NCI-H510A treated with DMSO at 0.1 percent for 48 hours (cell line): ENCODE measurements at regions not wholly inside any gene's neighbourhood (a gene's known extent, or its start where the extent isn't known, plus 50 kb on each side); places are given as distances from the start of the nearest gene placed in this dataset.
"Not testable (repeated sequence)": the region's sequence is repeated elsewhere in the genome, so short reads cannot be mapped to it uniquely, and the experiment has no call there.

Source experiments
- DNase-seq: peaks from one replicate; lab custom pipeline; 2025; lab: John Stamatoyannopoulos, UW

DNA sequence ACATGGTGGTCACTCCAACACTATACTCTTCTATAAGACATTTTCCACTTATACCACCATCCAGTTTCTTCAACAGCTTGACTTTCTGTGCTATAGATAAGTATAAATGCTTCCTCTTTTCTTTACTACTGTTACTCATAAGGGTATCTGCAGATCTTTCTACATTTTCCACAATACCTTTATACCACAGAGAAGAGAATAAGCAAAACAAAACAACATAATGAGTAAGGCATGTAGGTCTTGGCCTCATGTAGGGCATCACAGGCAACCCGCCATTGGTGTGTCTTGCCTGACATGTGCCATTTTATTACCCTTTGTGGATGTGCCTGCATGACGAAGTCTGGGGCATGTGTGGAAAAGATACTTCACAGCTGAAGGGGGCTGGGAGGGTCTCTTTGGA lies 265.3 kb upstream of the STARD13 start:
- no peak for DNase-seq

- no peak for DNase-seq
Measured at GRCh38 chr13:33554919-33555791, 262.8 kb upstream of the RFC3 start.

DNA sequence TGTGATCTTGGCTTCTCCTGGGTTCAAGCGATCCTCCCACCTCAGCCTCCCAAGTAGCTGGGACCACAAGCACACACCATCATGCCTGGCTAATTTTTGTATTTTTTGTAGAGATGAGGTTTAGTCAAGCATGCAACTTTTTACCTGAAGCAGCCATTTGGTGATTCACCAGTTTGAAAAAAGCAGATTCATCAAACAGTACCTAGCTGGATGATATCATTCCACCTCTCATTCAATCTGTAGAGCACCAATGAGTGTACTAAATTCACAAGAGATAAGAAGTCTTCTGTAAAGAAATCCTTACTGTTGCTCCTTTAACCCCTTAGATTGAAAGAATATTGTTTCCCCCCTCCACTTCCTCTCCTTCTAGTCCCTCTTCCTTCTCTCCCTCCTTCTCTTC lies 261.1 kb upstream of the RFC3 start:
- no peak for DNase-seq

DNA sequence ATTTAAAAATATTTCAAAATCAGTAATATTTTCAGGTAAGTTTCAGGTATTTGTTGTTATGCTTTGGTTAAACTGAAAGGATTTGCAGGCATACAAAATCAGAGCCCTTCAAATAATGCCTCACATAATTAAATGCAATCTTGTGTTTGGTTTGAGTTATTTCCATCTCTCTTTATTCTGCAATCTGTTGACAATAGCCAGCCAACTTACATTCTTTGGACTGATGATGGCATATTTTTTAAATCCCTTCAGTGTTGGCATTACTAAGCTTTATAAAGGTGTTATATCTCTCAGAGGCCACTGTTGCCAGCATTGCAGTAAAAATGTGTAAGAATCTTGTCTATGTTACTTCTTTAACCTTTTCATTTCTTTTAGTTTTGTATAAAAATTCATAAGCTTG lies 257.2 kb upstream of the RFC3 start:
- DNase-seq = no peak

DNA sequence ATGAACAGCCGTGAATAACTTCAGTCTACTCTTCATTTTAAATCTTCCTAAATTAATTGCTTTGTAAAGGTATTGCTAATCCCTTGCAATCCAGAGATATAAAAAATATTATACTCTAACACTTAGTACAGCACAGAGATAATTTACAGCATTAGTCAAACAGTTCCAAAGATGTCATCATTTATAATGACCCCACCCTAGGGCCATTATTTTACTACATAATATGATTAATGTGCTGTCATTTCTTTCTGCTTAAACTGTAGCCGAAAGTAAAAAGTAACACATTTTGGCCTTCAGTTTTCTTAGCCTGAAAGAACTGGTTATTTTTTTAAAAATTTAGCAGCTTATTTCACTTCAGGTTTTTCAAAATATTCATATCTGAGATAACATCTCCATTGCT lies 256.3 kb upstream of the RFC3 start:
- DNase-seq = no peak

GRCh38 chr13:33571618-33572017 lies 246.3 kb upstream of the RFC3 start:
- DNase-seq = no peak

- not testable (repeated sequence) for DNase-seq
Measured at GRCh38 chr13:33572322-33572721, 245.6 kb upstream of the RFC3 start.

DNA sequence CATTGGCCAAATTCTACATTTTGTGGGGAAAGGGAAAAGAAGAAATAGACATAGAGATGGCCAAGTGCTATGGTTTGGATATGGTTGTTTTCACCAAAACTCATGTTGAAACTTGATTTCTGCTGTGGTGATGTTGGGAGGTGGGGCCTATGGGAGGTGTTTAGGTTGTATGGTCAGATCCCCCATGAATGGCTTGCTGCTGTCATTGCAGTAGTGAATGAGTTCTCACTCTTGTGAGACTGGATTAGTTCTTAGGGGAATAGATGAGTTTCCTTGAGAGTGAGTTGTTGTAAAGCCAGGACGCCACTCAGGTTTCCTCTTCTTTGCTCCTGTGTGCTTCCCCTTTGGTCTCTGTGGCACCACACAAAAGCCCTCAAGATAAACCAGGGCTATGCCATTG lies 242.6 kb upstream of the RFC3 start:
- DNase-seq = no peak

- DNase-seq = no peak
Measured at GRCh38 chr13:33577007-33577406, 240.9 kb upstream of the RFC3 start.

GRCh38 chr13:33578786-33579185 lies 239.2 kb upstream of the RFC3 start:
- DNase-seq = no peak

GRCh38 chr13:33582121-33582520 lies 235.8 kb upstream of the RFC3 start:
- no peak for DNase-seq

DNA sequence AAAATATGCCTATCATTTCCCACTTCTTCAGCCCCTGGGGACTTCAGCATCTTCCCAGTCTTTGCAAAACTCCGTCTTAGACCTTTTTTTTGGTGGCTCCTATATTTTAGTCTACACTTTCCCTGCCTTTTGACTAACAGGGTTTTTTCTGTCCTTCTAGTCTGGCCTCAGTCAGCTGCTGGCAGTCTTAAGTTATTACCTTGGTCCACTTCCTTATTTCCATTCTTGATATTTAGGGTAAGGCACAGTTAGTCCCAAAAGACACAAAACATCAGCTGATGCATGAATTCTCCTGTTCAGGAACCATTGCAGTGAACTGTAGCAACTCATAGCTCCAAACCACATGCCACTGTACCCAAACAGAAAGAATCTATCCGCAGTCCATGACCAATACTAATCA lies 234.6 kb upstream of the RFC3 start:
- no peak for DNase-seq

- no peak for DNase-seq
Measured at GRCh38 chr13:33590936-33591335, 227.0 kb upstream of the RFC3 start.

DNA sequence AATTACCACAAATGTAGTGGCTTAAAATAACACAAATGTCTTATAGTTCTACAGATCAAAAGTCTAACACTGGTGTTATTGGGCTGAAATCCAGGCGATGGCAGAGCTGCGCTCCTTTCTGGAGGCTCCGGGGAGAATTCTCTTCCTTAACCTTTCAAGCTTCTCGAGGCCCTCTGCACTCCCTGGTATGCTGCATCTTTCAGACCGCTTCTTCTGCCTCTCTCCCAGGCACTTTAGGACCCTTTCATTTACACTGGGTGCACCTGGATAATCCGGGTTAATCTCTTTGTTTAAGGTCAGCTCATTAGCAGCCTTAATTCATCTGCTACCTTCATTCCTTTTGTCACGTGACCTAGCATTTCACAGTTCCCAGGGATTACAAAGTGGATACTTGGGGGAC lies 211.3 kb upstream of the RFC3 start:
- DNase-seq = no peak

GRCh38 chr13:33610438-33611120 lies 207.4 kb upstream of the RFC3 start:
- no peak for DNase-seq

DNA sequence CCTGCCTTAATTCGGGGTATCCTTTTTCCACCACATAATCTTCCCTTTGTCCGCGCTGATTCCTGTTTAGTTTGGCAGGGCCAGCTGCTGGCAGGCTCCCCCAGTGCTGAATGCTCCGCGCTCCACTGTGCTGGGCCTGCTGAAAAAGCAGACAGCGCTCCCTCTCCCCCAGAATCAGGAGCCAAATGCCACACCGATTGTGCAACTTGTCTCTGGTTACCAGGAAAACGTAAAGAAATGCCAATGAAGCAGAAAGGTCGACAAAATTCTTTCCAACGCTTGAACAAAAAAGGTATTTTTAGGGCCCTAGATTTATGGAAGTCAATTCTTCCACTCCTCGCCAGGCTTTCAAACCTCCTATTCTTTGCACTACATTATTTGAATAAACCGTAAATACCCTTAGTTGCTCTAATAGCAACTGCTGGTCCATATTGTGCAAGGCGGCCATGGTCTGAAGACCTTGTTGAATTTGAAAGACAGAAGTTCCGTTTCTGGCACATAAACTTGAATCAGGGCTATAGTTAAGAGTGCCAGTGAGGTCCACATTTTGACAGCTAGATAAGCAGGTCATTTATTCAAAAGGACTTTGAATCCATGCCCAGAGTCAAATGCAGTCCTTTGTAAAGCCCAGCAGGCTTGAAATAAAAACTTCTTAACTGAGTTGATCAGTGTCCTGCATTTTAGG lies 206.7 kb upstream of the RFC3 start:
- no peak for DNase-seq

DNA sequence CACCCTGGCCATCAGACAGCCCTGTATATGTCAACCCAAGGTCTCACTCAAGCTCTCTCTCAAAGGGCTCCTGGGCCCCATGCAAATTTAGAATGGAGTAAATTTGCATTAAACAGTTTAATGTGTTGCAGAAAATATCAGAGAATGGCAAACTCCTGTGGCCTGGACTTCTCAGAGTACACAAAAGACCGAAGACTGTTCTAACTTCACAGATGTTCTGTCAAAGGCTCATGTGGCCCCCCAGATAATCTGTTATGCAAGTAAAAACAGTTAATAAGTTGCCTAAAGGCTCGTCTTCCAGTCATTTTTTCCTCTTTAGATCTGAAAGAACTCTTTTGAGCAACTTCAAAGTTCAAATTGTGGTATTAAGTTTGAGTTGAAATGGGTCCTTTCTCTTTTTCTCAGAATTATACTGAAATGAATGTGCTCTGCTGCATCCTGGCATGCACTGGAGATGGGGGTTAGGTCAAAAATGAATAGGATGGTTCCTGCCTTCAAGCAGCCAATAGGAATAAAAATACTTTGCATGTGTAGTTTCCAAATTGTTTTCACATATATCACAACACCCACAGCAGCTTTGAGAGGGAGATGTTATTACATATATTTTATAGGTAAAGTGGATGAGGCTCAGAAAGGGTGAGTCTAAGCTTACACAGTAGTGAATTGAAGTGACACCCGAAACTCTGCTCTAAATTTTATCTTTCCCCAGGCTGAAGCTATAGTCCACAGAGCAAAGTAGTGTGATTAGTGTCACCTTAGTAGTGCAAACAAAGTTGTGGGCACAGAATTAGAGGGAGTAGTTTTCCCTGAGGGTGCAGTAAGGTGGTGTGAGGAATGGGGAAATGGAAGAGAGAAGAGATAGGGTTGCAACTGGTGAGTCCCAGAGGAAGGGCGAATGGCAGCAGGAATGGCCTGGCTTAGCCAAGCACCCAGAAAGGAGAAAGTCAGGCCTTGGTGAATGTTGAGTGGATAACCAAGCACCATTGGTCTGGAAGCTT lies 205.0 kb upstream of the RFC3 start:
- DNase-seq = no peak

DNA sequence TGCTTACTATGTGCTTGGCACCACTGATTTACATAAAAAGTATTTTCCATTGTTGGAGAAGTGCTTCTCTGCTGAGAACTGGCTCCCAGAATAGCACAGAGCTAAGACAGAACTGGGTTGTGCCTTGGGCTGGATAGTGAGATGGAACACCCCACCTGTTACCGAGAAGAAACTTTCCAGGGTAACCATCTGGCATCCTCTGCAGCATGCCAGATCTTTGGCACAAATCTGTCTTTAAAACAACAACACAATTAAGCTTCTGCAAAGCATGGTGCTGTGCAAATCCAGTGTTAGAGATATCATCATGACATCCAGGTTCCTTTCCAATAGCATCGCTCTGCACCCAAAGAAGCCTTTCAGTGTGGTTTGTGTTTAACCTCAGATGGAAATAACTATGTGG lies 202.5 kb upstream of the RFC3 start:
- DNase-seq = no peak

GRCh38 chr13:33616130-33616529 lies 201.8 kb upstream of the RFC3 start:
- DNase-seq = no peak

GRCh38 chr13:33617055-33617454 lies 200.9 kb upstream of the RFC3 start:
- no peak for DNase-seq

GRCh38 chr13:33624253-33624652 lies 193.7 kb upstream of the RFC3 start:
- no peak for DNase-seq

DNA sequence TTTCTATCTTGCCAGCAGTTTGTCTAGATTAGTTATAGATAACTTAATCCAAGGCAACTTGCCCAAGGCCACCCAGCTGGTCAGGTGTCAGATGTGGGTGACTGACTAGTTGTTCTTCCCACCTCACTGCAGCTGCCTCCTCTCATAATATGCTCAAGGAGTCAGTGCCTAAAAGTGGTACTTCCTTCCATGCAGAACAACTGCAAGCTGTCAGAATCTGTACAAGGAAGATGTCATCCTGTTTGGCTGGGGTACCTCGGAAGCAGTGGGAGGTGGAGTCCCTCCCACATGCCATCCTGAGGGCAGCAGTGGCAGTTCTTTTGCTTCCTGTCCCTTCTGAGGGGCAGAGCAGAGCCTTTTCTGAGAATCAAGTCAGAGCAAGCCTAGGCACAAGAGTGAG lies 193.2 kb upstream of the RFC3 start:
- no peak for DNase-seq
